ENCODE measurements at regions not wholly inside any gene's neighbourhood (a gene's known extent, or its start where the extent isn't known, plus 50 kb on each side); places are given as distances from the start of the nearest gene placed in this dataset.
A peak's percentile ranks its signal among the peaks of the same experiment; 100 is the strongest.

GRCh38 chr1:218665221-218665620, 320.1 kb downstream of the TGFB2 start:
- Histone ChIP-seq H3K4me3 (ENCODE audit: insufficient read depth in 1 of 2, low read depth in 1 of 2, low read length in 2 of 2) (peak overlapping the region in 1 of 2 experiments; percentile 48), H4K8ac (ENCODE audit: low read length) (peak overlapping the region; percentile 66), H3K18ac (ENCODE audit: low read depth in 1 of 2, low read length in 2 of 2) (peak overlapping the region in 1 of 2 experiments; percentile 73), H2BK12ac (ENCODE audit: low read length in 2 of 2) (peak overlapping the region; percentile 77 to 89), H3K23ac (ENCODE audit: low read length in 2 of 2) (no peak overlapping the region), H3K27me3 (ENCODE audit: control insufficient read depth in 1 of 2, insufficient read depth in 1 of 2, low read length in 2 of 2) (no peaks in the 10 kb centered on the region), H3K9ac (ENCODE audit: low read length) (peak overlapping the region; percentile 82), H2BK5ac (ENCODE audit: low read depth, low read length, poor library complexity, severe bottlenecking) (peak overlapping the region; percentile 61), H3K27ac (ENCODE audit: low read length, poor library complexity, severe bottlenecking) (peak overlapping the region; percentile 85), H2BK120ac (ENCODE audit: low read depth, low read length) (no peak overlapping the region), H3K4me2 (ENCODE audit: low read length, poor library complexity, severe bottlenecking) (no peak overlapping the region), H3K4ac (ENCODE audit: low read depth in 1 of 2, low read length in 2 of 2) (peak overlapping the region in 1 of 2 experiments; percentile 26), H2AFZ (ENCODE audit: low read depth, low read length) (no peak overlapping the region), H3K9me3 (ENCODE audit: control insufficient read depth, low read length) (no peaks in the 10 kb centered on the region), H4K91ac (ENCODE audit: low read length) (peak overlapping the region; percentile 43), H3K36me3 (ENCODE audit: control insufficient read depth in 1 of 2, insufficient read depth in 2 of 2, low read depth in 1 of 2, low read length in 2 of 2) (no peaks in the 10 kb centered on the region), H3K14ac (ENCODE audit: low read length in 2 of 2) (peak overlapping the region in 1 of 2 experiments; percentile 96), H3K79me1 (replicated peaks; ENCODE audit: low read length, poor library complexity, severe bottlenecking) (no peaks in the 10 kb centered on the region), H2AK5ac (ENCODE audit: low read length, severe bottlenecking) (peak overlapping the region; percentile 97), H3K4me1 (ENCODE audit: control insufficient read depth, insufficient read depth, low read depth, low read length) (peaks cover 2% of the 10 kb centered on the region), H2BK15ac (ENCODE audit: low read depth, poor library complexity, severe bottlenecking) (no peak overlapping the region)
- WGBS, result 77% methylated on average over 4 of the region's 4 CpGs
- DNase-seq, result peak; percentile 33

- Histone ChIP-seq H2AK5ac (ENCODE audit: low read length, severe bottlenecking) (peak overlapping the region; percentile 81), H3K9me3 (ENCODE audit: control insufficient read depth, low read length) (no peaks in the 10 kb centered on the region), H2BK5ac (ENCODE audit: low read depth, low read length, poor library complexity, severe bottlenecking) (no peak overlapping the region), H3K4me3 (ENCODE audit: insufficient read depth in 1 of 2, low read depth in 1 of 2, low read length in 2 of 2) (no peak overlapping the region), H3K79me1 (replicated peaks; ENCODE audit: low read length, poor library complexity, severe bottlenecking) (no peaks in the 10 kb centered on the region), H4K91ac (ENCODE audit: low read length) (no peak overlapping the region), H3K27ac (ENCODE audit: low read length, poor library complexity, severe bottlenecking) (no peak overlapping the region), H3K4me1 (ENCODE audit: control insufficient read depth, insufficient read depth, low read depth, low read length) (peaks cover 2% of the 10 kb centered on the region), H2BK15ac (ENCODE audit: low read depth, poor library complexity, severe bottlenecking) (no peak overlapping the region), H3K23ac (ENCODE audit: low read length in 2 of 2) (no peak overlapping the region), H3K36me3 (ENCODE audit: control insufficient read depth in 1 of 2, insufficient read depth in 2 of 2, low read depth in 1 of 2, low read length in 2 of 2) (no peaks in the 10 kb centered on the region), H3K9ac (ENCODE audit: low read length) (no peak overlapping the region), H2BK120ac (ENCODE audit: low read depth, low read length) (no peak overlapping the region), H3K4me2 (ENCODE audit: low read length, poor library complexity, severe bottlenecking) (no peak overlapping the region), H3K14ac (ENCODE audit: low read length in 2 of 2) (no peak overlapping the region), H3K18ac (ENCODE audit: low read depth in 1 of 2, low read length in 2 of 2) (no peak overlapping the region), H2AFZ (ENCODE audit: low read depth, low read length) (no peak overlapping the region), H3K27me3 (ENCODE audit: control insufficient read depth in 1 of 2, insufficient read depth in 1 of 2, low read length in 2 of 2) (no peaks in the 10 kb centered on the region), H2BK12ac (ENCODE audit: low read length in 2 of 2) (no peak overlapping the region), H4K8ac (ENCODE audit: low read length) (no peak overlapping the region), H3K4ac (ENCODE audit: low read depth in 1 of 2, low read length in 2 of 2) (no peak overlapping the region)
- no peak for DNase-seq
These were observed 321.1 kb downstream of the TGFB2 start for GRCh38 chr1:218666263-218666662.

DNA sequence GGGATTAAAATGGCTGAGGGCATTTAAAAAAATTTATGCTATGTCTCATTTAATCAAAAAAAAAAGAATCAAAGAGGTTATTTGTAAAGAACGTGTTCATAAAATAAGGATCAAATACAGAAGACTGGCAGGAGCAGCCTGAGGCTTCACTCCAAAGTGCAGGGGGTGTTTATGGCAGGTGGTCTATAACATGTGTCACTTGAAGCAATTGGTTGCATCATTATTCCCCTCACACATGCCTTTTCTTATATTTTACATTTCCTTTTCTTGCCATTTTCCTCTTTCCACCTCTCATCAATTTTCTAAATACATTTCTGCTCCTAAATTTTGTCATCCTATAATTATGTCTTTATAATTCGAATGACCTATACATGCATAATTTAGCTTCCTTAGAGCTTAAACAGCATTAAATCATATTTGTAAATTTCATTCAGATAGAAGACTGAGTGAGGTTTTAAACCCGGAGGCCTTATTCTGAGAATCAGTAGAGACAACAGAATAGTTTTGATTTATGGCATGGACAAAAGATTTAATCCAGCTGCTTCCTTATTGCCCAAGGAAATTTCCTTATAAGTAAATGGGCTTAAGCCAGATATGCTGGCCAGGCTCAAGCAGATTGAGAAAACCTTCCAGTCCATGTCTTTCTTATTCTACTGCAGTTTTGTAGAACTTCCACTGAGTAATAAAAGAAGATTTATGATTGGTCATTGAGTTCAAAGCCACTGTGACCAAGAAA, 322.8 kb downstream of the TGFB2 start:
- Histone ChIP-seq H2BK5ac (ENCODE audit: low read depth, low read length, poor library complexity, severe bottlenecking) (no peak overlapping the region), H3K23ac (ENCODE audit: low read length in 2 of 2) (no peak overlapping the region), H3K4me2 (ENCODE audit: low read length, poor library complexity, severe bottlenecking) (no peak overlapping the region), H3K27ac (ENCODE audit: low read length, poor library complexity, severe bottlenecking) (no peak overlapping the region), H4K8ac (ENCODE audit: low read length) (no peak overlapping the region), H3K9ac (ENCODE audit: low read length) (no peak overlapping the region), H3K4me1 (ENCODE audit: control insufficient read depth, insufficient read depth, low read depth, low read length) (peaks cover 5% of the 10 kb centered on the region), H3K36me3 (ENCODE audit: control insufficient read depth in 1 of 2, insufficient read depth in 2 of 2, low read depth in 1 of 2, low read length in 2 of 2) (no peaks in the 10 kb centered on the region), H2AK5ac (ENCODE audit: low read length, severe bottlenecking) (no peak overlapping the region), H3K4ac (ENCODE audit: low read depth in 1 of 2, low read length in 2 of 2) (no peak overlapping the region), H3K4me3 (ENCODE audit: insufficient read depth in 1 of 2, low read depth in 1 of 2, low read length in 2 of 2) (no peak overlapping the region), H3K14ac (ENCODE audit: low read length in 2 of 2) (no peak overlapping the region), H3K27me3 (ENCODE audit: control insufficient read depth in 1 of 2, insufficient read depth in 1 of 2, low read length in 2 of 2) (no peaks in the 10 kb centered on the region), H2BK12ac (ENCODE audit: low read length in 2 of 2) (no peak overlapping the region), H3K9me3 (ENCODE audit: control insufficient read depth, low read length) (no peaks in the 10 kb centered on the region), H4K91ac (ENCODE audit: low read length) (no peak overlapping the region), H2AFZ (ENCODE audit: low read depth, low read length) (no peak overlapping the region), H3K18ac (ENCODE audit: low read depth in 1 of 2, low read length in 2 of 2) (no peak overlapping the region), H2BK120ac (ENCODE audit: low read depth, low read length) (no peak overlapping the region), H2BK15ac (ENCODE audit: low read depth, poor library complexity, severe bottlenecking) (no peak overlapping the region), H3K79me1 (replicated peaks; ENCODE audit: low read length, poor library complexity, severe bottlenecking) (no peaks in the 10 kb centered on the region)
- WGBS, result 70% methylated on average over 2 of the region's 3 CpGs
- no peak for DNase-seq

- Histone ChIP-seq H2BK12ac (ENCODE audit: low read length in 2 of 2) (no peak overlapping the region), H4K8ac (ENCODE audit: low read length) (no peak overlapping the region), H3K4me3 (ENCODE audit: insufficient read depth in 1 of 2, low read depth in 1 of 2, low read length in 2 of 2) (no peak overlapping the region), H3K36me3 (ENCODE audit: control insufficient read depth in 1 of 2, insufficient read depth in 2 of 2, low read depth in 1 of 2, low read length in 2 of 2) (no peaks in the 10 kb centered on the region), H3K4me2 (ENCODE audit: low read length, poor library complexity, severe bottlenecking) (no peak overlapping the region), H3K4ac (ENCODE audit: low read depth in 1 of 2, low read length in 2 of 2) (no peak overlapping the region), H3K18ac (ENCODE audit: low read depth in 1 of 2, low read length in 2 of 2) (no peak overlapping the region), H2AK5ac (ENCODE audit: low read length, severe bottlenecking) (no peak overlapping the region), H2AFZ (ENCODE audit: low read depth, low read length) (no peak overlapping the region), H3K27ac (ENCODE audit: low read length, poor library complexity, severe bottlenecking) (no peak overlapping the region), H3K79me1 (replicated peaks; ENCODE audit: low read length, poor library complexity, severe bottlenecking) (no peaks in the 10 kb centered on the region), H3K14ac (ENCODE audit: low read length in 2 of 2) (no peak overlapping the region), H3K9me3 (ENCODE audit: control insufficient read depth, low read length) (no peaks in the 10 kb centered on the region), H2BK120ac (ENCODE audit: low read depth, low read length) (no peak overlapping the region), H2BK15ac (ENCODE audit: low read depth, poor library complexity, severe bottlenecking) (no peak overlapping the region), H3K23ac (ENCODE audit: low read length in 2 of 2) (no peak overlapping the region), H4K91ac (ENCODE audit: low read length) (no peak overlapping the region), H3K4me1 (ENCODE audit: control insufficient read depth, insufficient read depth, low read depth, low read length) (peaks cover 6% of the 10 kb centered on the region), H2BK5ac (ENCODE audit: low read depth, low read length, poor library complexity, severe bottlenecking) (no peak overlapping the region), H3K27me3 (ENCODE audit: control insufficient read depth in 1 of 2, insufficient read depth in 1 of 2, low read length in 2 of 2) (no peaks in the 10 kb centered on the region), H3K9ac (ENCODE audit: low read length) (no peak overlapping the region)
- DNase-seq, result no peak
- WGBS, result 77% methylated on average over 1 of the region's 1 CpG
These were observed 324.3 kb downstream of the TGFB2 start for GRCh38 chr1:218669431-218669830.

All from mesenchymal stem cell (in vitro differentiated cells and primary cell).